ENCODE measurements at regions not wholly inside any gene's neighbourhood (a gene's known extent, or its start where the extent isn't known, plus 50 kb on each side); places are given as distances from the start of the nearest gene placed in this dataset.
"Not testable (repeated sequence)": the region's sequence is repeated elsewhere in the genome, so short reads cannot be mapped to it uniquely, and the experiment has no call there.

DNA sequence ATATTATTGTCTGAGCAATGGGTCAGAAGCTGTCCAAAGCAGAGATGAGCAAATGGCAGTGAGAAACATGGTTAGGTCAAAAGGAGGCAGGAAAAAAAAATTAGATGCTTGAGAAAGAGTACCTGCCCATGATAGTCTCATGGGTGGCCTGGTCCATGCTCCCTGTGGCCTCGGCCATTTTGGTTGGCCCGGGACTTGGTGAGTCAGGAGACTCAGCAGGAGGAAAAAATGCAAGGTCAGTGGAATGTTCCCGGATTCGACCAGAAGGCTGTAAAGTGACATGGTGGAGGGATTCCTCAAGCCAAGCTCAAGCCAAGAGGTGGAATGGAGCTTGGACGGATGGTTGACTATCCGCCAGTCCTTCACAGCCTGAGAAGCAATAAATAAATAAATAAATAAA is 236.7 kb downstream of the ASMT start:
- TF ChIP-seq, protein P1, sequence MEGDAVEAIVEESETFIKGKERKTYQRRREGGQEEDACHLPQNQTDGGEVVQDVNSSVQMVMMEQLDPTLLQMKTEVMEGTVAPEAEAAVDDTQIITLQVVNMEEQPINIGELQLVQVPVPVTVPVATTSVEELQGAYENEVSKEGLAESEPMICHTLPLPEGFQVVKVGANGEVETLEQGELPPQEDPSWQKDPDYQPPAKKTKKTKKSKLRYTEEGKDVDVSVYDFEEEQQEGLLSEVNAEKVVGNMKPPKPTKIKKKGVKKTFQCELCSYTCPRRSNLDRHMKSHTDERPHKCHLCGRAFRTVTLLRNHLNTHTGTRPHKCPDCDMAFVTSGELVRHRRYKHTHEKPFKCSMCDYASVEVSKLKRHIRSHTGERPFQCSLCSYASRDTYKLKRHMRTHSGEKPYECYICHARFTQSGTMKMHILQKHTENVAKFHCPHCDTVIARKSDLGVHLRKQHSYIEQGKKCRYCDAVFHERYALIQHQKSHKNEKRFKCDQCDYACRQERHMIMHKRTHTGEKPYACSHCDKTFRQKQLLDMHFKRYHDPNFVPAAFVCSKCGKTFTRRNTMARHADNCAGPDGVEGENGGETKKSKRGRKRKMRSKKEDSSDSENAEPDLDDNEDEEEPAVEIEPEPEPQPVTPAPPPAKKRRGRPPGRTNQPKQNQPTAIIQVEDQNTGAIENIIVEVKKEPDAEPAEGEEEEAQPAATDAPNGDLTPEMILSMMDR (IDR thresholded peaks at IDR 0.05) = no peak
- DNase-seq (ENCODE audit: low spot score) (no peak), ATAC-seq (ENCODE audit: low FRiP score) (no peak)

DNA sequence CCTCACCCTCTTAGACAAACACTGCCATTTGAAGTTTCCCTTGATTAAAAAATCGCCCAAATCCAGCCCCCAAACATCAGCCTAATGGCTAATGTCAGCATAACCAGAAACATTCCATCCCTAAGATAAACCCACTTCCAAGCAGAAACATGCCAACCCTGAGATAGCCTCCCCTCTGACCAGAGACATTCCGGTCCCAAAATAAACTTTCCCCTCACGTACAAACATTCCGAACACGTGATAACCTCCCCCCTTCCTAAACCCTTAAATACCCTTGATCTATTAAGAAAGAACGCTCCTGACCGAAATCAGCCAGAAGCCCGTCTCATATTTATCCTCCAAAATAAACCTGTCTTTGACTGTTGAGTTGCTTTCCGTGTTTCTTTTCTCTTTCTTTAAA is 237.2 kb downstream of the ASMT start:
- ATAC-seq (ENCODE audit: low FRiP score) (no peak), DNase-seq (ENCODE audit: low spot score) (no peak)
- TF ChIP-seq, protein P1 (IDR thresholded peaks at IDR 0.05) = no peak

DNA sequence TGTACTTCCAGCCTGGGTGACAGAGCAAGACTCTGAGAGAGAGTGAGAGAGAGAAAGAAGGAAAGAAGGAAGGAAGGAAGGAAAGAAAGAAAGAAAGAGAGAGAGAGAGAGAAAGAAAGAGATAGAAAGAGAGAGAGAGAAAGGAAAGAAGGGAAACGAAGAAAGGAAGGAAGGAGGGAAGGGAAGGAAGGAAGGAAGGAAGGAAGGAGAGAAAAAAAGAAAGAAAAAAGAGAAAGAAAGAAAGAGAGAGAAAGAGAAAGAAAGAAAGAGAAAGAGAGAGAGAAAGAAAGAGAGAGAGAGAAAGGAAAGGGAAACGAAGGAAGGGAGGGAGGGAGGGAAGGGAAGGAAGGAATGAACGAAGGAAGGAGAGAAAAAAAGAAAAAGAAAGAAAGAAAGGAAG is 238.6 kb downstream of the ASMT start:
- no peak for ATAC-seq (ENCODE audit: low FRiP score)
- DNase-seq (ENCODE audit: low spot score) = no peak
- TF ChIP-seq, protein P1 (IDR thresholded peaks at IDR 0.05) = no peak

DNA sequence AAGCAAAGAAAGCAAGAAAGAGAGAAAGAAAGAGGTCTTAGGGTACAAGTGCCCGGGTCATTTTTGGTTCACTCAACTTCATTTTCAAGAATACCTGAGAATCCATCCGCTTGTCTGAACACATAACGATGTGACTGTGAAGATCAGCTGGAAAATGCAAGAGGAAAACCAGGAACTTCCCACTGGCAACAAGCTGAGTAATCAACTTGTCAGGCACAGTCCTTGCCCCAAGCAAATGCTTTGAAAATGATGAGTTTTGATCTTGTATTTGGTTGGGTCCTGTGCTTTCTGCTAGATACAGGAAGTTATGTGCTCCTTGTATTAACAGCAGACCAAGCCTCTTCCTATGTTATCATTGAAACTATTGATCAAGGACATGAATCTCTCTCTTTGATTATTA is 239.1 kb downstream of the ASMT start:
- TF ChIP-seq, protein P1 (IDR thresholded peaks at IDR 0.05) = no peak
- ATAC-seq (ENCODE audit: low FRiP score) = no peak
- no peak for DNase-seq (ENCODE audit: low spot score)

DNA sequence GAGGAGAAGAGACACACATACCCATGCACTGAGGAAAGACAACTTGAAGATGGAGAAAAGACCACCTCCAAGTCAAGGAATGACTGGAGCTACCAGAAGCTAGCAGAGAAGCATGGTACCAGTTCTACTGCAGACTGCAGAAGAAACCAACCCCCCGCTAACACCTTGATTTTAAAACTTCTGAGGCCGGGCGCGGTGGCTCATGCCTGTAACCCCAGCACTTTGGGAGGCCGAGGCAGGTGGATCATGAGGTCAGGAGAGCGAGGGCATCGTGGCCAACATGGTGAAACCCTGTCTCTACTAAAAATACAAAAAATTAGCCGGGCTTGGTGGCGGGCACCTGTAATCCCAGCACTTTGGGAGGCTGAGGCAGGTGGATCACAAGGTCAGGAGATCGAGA is 240.0 kb downstream of the ASMT start:
- DNase-seq (ENCODE audit: low spot score); ATAC-seq (ENCODE audit: low FRiP score): not testable (repeated sequence)

DNA sequence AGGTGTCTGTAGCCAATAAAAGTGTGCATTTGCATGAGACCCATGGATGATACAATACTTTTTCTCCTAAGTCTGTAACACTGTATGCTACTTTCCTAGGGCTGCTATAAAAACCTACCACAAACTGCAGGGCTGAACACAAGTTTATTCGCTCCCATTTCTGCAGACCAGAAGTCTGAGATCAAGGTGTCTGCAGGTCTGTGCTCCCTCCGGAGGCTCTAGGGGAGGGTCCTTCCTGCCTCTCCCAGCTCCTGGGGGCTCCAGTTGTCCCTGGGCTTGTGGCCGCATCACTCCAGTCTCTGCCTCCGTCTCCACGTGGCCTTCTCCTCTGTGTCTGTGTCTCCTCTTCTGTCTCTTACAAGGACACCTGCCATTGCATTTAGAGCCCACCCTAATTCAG is 244.4 kb downstream of the ASMT start:
- DNase-seq (ENCODE audit: low spot score) = not testable (repeated sequence)

DNA sequence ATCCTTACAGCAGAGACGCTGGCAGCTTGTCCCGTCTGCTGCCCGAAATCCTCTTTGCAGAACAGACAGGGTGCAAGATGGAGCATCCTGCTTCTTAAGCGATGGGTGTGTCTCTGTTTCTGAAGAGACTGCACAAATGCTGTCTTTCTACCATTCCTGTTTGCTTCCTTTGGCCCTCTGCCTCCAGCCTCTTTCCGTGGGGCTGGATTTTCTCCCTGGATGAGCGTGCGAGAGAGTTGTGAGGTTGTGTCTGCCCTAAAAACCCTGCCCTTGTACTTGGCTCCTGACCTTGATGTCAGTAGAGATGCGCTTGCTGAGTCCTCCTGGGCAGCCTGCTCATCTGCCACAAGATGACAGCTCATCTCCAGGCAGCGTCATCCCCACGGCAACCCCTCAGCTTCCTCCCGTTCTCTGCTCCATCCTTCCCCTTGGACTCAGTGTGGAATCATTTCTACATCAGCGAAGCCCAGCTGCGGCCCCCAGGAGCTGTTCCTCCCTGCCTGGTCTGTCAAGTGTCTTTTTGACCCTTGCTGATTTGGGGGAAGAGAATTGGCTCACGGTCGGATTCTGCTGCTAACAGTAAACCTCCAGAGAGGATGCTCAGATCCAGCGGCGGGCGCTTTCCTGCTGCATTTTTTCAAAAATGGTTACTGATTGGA is 246.2 kb downstream of the ASMT start:
- TF ChIP-seq, protein P1 (IDR thresholded peaks at IDR 0.05) = no peak
- ATAC-seq (ENCODE audit: low FRiP score) (no peak), DNase-seq (ENCODE audit: low spot score) (no peak)

More for the DNA sequence above, 244.4 kb downstream of the ASMT start:
- ATAC-seq (ENCODE audit: low FRiP score) = not testable (repeated sequence)

DNA sequence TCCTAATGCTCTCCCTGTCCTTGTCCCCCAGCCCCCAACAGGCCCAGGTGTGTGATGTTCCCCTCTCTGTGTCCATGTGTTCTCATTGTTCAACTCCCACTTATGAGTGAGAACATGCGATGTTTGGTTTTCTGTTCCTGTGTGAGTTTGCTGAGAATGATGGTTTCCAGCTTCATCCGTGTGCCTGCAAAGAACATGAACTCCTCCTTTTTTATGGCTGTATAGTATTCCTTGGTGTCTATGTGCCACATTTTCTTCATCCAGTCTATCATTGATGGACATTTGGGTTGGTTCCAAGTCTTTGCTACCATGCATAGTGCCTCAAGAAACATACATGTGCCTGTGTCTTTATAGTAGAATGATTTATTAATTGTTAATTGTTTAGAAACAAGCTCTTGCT is 249.1 kb downstream of the ASMT start:
- ATAC-seq (ENCODE audit: low FRiP score); DNase-seq (ENCODE audit: low spot score): not testable (repeated sequence)

DNA sequence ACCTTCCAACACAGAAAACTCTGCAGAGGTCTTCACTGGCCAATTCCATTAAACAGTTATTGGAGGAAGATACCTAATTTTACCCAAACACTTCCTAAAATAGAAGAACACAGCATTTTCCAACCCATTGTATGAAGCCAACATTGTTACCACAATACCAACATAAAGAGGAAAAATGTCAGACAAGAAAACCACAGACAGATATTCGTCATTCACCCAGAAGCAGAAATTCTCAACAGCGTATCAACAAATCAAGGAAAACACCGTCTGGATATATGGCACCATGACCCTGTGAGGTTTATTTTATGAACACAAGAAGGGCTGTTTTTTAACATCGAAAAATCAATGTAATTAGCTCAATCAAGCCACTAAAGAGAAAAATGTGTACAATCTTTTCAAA is 255.6 kb downstream of the ASMT start:
- no peak for DNase-seq (ENCODE audit: low spot score)
- ATAC-seq (ENCODE audit: low FRiP score) = no peak
- TF ChIP-seq, protein P1 (IDR thresholded peaks at IDR 0.05) = no peak
